ENCODE measurements at regions not wholly inside any gene's neighbourhood (a gene's known extent, or its start where the extent isn't known, plus 50 kb on each side); places are given as distances from the start of the nearest gene placed in this dataset.
"Not testable (repeated sequence)": the region's sequence is repeated elsewhere in the genome, so short reads cannot be mapped to it uniquely, and the experiment has no call there.

GRCh38 chr6:8325743-8326142, 109.6 kb downstream of the SLC35B3 start:
- H3K9me3 ChIP-seq: no peaks in the 10 kb centered on the region
- no peak for TF ChIP-seq CTCF (IDR thresholded peaks at IDR 0.05)
- H3K4me3 ChIP-seq: no peak overlapping the region
- H3K27ac ChIP-seq: no peak overlapping the region
- intact Hi-C loops (cut with DNase I; ENCODE audit: low total_unique reads): no loop called here
- no peaks in the 10 kb centered on the region for H3K27me3 ChIP-seq
- no peaks in the 10 kb centered on the region for H3K36me3 ChIP-seq
- no peaks in the 10 kb centered on the region for H3K4me1 ChIP-seq
- DNase-seq: no peak

- Histone ChIP-seq H3K9me3 (no peaks in the 10 kb centered on the region), H3K4me1 (no peaks in the 10 kb centered on the region), H3K36me3 (no peaks in the 10 kb centered on the region), H3K4me3 (no peak overlapping the region), H3K27ac (no peak overlapping the region), H3K27me3 (no peaks in the 10 kb centered on the region)
- DNase-seq: no peak
- TF ChIP-seq CTCF (IDR thresholded peaks at IDR 0.05): no peak
- intact Hi-C loops (cut with DNase I; ENCODE audit: low total_unique reads): no loop called here
Measured at GRCh38 chr6:8322659-8323058, 112.7 kb downstream of the SLC35B3 start.

- H3K9me3 ChIP-seq: no peaks in the 10 kb centered on the region
- no peak for TF ChIP-seq CTCF (IDR thresholded peaks at IDR 0.05)
- DNase-seq: no peak
- H3K4me3 ChIP-seq: no peak overlapping the region
- no peaks in the 10 kb centered on the region for H3K36me3 ChIP-seq
- H3K27me3 ChIP-seq: no peaks in the 10 kb centered on the region
- H3K4me1 ChIP-seq: no peaks in the 10 kb centered on the region
- no peak overlapping the region for H3K27ac ChIP-seq
- intact Hi-C loops (cut with DNase I; ENCODE audit: low total_unique reads): no loop called here
Measured at GRCh38 chr6:8321671-8322404, 113.5 kb downstream of the SLC35B3 start.

- no peaks in the 10 kb centered on the region for H3K4me1 ChIP-seq
- intact Hi-C loops (cut with DNase I; ENCODE audit: low total_unique reads): no loop called here
Measured at GRCh38 chr6:8315154-8315553, 120.2 kb downstream of the SLC35B3 start.

GRCh38 chr6:8301502-8301901, 133.8 kb downstream of the SLC35B3 start:
- H3K27ac ChIP-seq: no peak overlapping the region
- H3K4me3 ChIP-seq: no peak overlapping the region
- no peaks in the 10 kb centered on the region for H3K27me3 ChIP-seq
- DNase-seq: no peak
- no peak for TF ChIP-seq CTCF (IDR thresholded peaks at IDR 0.05)
- no peaks in the 10 kb centered on the region for H3K4me1 ChIP-seq
- no peaks in the 10 kb centered on the region for H3K9me3 ChIP-seq
- intact Hi-C loops (cut with DNase I; ENCODE audit: low total_unique reads): no loop called here
- no peaks in the 10 kb centered on the region for H3K36me3 ChIP-seq

More at GRCh38 chr6:8315154-8315553, 120.2 kb downstream of the SLC35B3 start:
- Histone ChIP-seq H3K36me3 (no peaks in the 10 kb centered on the region), H3K9me3 (no peaks in the 10 kb centered on the region), H3K4me3 (no peak overlapping the region), H3K27ac (no peak overlapping the region), H3K27me3 (no peaks in the 10 kb centered on the region)
- DNase-seq: no peak
- TF ChIP-seq CTCF (IDR thresholded peaks at IDR 0.05): no peak

- H3K9me3 ChIP-seq: no peaks in the 10 kb centered on the region
- no peaks in the 10 kb centered on the region for H3K36me3 ChIP-seq
- no peaks in the 10 kb centered on the region for H3K4me1 ChIP-seq
- no peak overlapping the region for H3K4me3 ChIP-seq
- H3K27me3 ChIP-seq: no peaks in the 10 kb centered on the region
- TF ChIP-seq CTCF (IDR thresholded peaks at IDR 0.05): no peak
- intact Hi-C loops (cut with DNase I; ENCODE audit: low total_unique reads): no loop called here
- DNase-seq: no peak
- no peak overlapping the region for H3K27ac ChIP-seq
Measured at GRCh38 chr6:8299034-8299433, 136.3 kb downstream of the SLC35B3 start.

GRCh38 chr6:8282946-8283345, 152.4 kb downstream of the SLC35B3 start:
- H3K4me3 ChIP-seq; H3K36me3 ChIP-seq; H3K4me1 ChIP-seq; H3K9me3 ChIP-seq; DNase-seq; H3K27ac ChIP-seq; H3K27me3 ChIP-seq; intact Hi-C loops (cut with DNase I; ENCODE audit: low total_unique reads): not testable (repeated sequence)
